HL-60 (cell line): ENCODE measurements at regions not wholly inside any gene's neighbourhood (a gene's known extent, or its start where the extent isn't known, plus 50 kb on each side); places are given as distances from the start of the nearest gene placed in this dataset.

Source experiments
- DNase-seq, 2 experiments: peaks; one replicate each; pipeline ENCODE4 v3.0.0-alpha.2; 2010 to 2020; ENCODE audit warnings: low read depth in 1 of 2, low spot score in 1 of 2
- H3K27ac ChIP-seq: fragments of 250-450 bp; sonication (Bioruptor Pico); replicated peaks from 2 replicates; pipeline ENCODE4 v1.5.1; 2020; ENCODE audit warnings: mild to moderate bottlenecking, moderate library complexity
- H3K27me3 ChIP-seq: fragments of 250-450 bp; sonication (Bioruptor Pico); 2 replicates; pipeline ENCODE4 v1.5.1; 2021; ENCODE audit warnings: mild to moderate bottlenecking, moderate library complexity; ENCODE audit not compliant: insufficient read depth, poor library complexity, severe bottlenecking
- H3K4me3 ChIP-seq: replicated peaks from 2 replicates; pipeline ENCODE4 v1.5.1; 2011; ENCODE audit warnings: mild to moderate bottlenecking, control low read depth, low read length; ENCODE audit not compliant: insufficient read depth
- CTCF ChIP-seq: IDR thresholded peaks from one replicate; pipeline ENCODE4 v1.5.1; 2011; ENCODE audit warnings: low read length, control low read depth, inconsistent platforms; ENCODE audit not compliant: insufficient read depth
- GABPA ChIP-seq: IDR thresholded peaks from 2 replicates; pipeline ENCODE4 v1.6.1; 2012; ENCODE audit warnings: low read depth
- POLR2AphosphoS5 ChIP-seq: IDR thresholded peaks from 2 replicates; pipeline ENCODE4 v1.6.1; 2012; ENCODE audit warnings: low read depth
- SPI1 ChIP-seq: IDR thresholded peaks from 2 replicates; pipeline ENCODE4 v1.6.1; 2012; ENCODE audit warnings: low read depth, mild to moderate bottlenecking, borderline replicate concordance
- TF ChIP-seq, protein P1 (sequence below): IDR thresholded peaks from 2 replicates; pipeline ENCODE4 v1.6.1; 2012; ENCODE audit warnings: low read depth; ENCODE audit not compliant: insufficient replicate concordance

GRCh38 chrX:25196221-25196620 lies 180.5 kb upstream of the ARX start:
- H3K27ac ChIP-seq, result no peak overlapping the region
- H3K4me3 ChIP-seq, result no peak overlapping the region
- no peak for TF ChIP-seq SPI1
- TF ChIP-seq, protein P1, sequence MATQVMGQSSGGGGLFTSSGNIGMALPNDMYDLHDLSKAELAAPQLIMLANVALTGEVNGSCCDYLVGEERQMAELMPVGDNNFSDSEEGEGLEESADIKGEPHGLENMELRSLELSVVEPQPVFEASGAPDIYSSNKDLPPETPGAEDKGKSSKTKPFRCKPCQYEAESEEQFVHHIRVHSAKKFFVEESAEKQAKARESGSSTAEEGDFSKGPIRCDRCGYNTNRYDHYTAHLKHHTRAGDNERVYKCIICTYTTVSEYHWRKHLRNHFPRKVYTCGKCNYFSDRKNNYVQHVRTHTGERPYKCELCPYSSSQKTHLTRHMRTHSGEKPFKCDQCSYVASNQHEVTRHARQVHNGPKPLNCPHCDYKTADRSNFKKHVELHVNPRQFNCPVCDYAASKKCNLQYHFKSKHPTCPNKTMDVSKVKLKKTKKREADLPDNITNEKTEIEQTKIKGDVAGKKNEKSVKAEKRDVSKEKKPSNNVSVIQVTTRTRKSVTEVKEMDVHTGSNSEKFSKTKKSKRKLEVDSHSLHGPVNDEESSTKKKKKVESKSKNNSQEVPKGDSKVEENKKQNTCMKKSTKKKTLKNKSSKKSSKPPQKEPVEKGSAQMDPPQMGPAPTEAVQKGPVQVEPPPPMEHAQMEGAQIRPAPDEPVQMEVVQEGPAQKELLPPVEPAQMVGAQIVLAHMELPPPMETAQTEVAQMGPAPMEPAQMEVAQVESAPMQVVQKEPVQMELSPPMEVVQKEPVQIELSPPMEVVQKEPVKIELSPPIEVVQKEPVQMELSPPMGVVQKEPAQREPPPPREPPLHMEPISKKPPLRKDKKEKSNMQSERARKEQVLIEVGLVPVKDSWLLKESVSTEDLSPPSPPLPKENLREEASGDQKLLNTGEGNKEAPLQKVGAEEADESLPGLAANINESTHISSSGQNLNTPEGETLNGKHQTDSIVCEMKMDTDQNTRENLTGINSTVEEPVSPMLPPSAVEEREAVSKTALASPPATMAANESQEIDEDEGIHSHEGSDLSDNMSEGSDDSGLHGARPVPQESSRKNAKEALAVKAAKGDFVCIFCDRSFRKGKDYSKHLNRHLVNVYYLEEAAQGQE, result no peak
- no peak for TF ChIP-seq POLR2AphosphoS5
- TF ChIP-seq CTCF, result no peak
- TF ChIP-seq GABPA, result no peak
- H3K27me3 ChIP-seq, result no peaks in the 10 kb centered on the region
- no peak for DNase-seq

DNA sequence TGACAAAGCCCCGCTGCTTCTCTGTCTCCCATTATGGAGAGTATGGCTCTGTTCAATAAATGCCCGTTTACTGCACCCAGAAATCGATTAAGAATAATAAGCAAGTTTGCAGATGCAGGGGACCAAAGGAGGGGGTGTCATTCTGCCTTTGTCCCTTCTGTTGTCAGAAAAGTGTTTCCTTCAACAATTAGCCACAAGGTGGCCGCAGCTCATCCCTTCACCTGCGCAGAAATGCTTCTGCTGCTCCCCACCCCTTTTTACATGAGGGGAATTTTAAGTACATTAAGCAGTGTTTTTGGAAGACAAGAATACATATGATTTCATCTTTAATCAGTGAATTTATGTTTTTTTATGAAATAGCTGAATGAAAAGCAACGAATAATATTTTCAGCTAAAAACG lies 175.6 kb upstream of the ARX start:
- no peak for DNase-seq
- no peak overlapping the region for H3K27ac ChIP-seq
- H3K4me3 ChIP-seq, result no peak overlapping the region
- no peak for TF ChIP-seq SPI1
- TF ChIP-seq, protein P1, result no peak
- TF ChIP-seq GABPA, result no peak
- no peak for TF ChIP-seq POLR2AphosphoS5
- no peak for TF ChIP-seq CTCF
- no peaks in the 10 kb centered on the region for H3K27me3 ChIP-seq

GRCh38 chrX:25181775-25182174 lies 166.0 kb upstream of the ARX start:
- H3K4me3 ChIP-seq, result no peak overlapping the region
- no peak overlapping the region for H3K27ac ChIP-seq
- TF ChIP-seq SPI1, result no peak
- no peak for TF ChIP-seq POLR2AphosphoS5
- TF ChIP-seq, protein P1, result no peak
- no peak for TF ChIP-seq CTCF
- no peak for TF ChIP-seq GABPA
- DNase-seq, result no peak
- peaks cover 3% of the 10 kb centered on the region for H3K27me3 ChIP-seq
